ENCODE measurements at regions not wholly inside any gene's neighbourhood (a gene's known extent, or its start where the extent isn't known, plus 50 kb on each side); places are given as distances from the start of the nearest gene placed in this dataset.

GRCh38 chr5:43772764-43773477 lies 169.9 kb downstream of the NNT start:
- Histone ChIP-seq H3K4ac (ENCODE audit: low read depth, low read length) (no peak overlapping the region), H2BK15ac (ENCODE audit: low read depth, low read length) (no peak overlapping the region), H2BK20ac (ENCODE audit: low read depth, low read length, poor library complexity, severe bottlenecking) (no peak overlapping the region), H3K4me2 (ENCODE audit: insufficient read depth, insufficient read length, low read length) (no peak overlapping the region), H3K23ac (ENCODE audit: insufficient read length, low read depth, low read length) (no peak overlapping the region), H4K20me1 (ENCODE audit: control insufficient read depth, insufficient read depth, insufficient read length) (no peaks in the 10 kb centered on the region), H2BK120ac (ENCODE audit: low read depth, low read length, poor library complexity, severe bottlenecking) (no peak overlapping the region), H3K27ac (ENCODE audit: insufficient read length, low read depth, low read length) (peak overlapping the region; percentile 97), H2AK5ac (ENCODE audit: insufficient read length, low read length) (no peak overlapping the region), H3K56ac (ENCODE audit: insufficient read length, low read depth, low read length) (no peak overlapping the region), H2BK12ac (ENCODE audit: insufficient read length, low read depth, low read length) (peak overlapping the region; percentile 83), H3K9ac (ENCODE audit: extremely low read depth, insufficient read length, low read length) (no peak overlapping the region), H4K91ac (ENCODE audit: insufficient read length, low read depth, low read length) (no peak overlapping the region), H3K18ac (ENCODE audit: insufficient read length, low read depth, low read length) (no peak overlapping the region), H3K79me2 (ENCODE audit: insufficient read depth, low read length) (no peaks in the 10 kb centered on the region), H2AFZ (ENCODE audit: low read length) (peak overlapping the region; percentile 1), H3K23me2 (ENCODE audit: insufficient read length, low read depth, low read length, poor library complexity, severe bottlenecking) (no peaks in the 10 kb centered on the region), H3K79me1 (ENCODE audit: insufficient read depth, low read depth, low read length, poor library complexity, severe bottlenecking) (no peaks in the 10 kb centered on the region), H3K27me3 (ENCODE audit: insufficient read depth, low read length) (no peaks in the 10 kb centered on the region), H3T11ph (ENCODE audit: low read length) (no peak overlapping the region), H4K8ac (replicated peaks; ENCODE audit: insufficient read length, low read depth, low read length) (no peak overlapping the region), H2BK5ac (ENCODE audit: insufficient read length, low read length) (no peak overlapping the region), H3K14ac (ENCODE audit: insufficient read depth, low read length) (no peak overlapping the region), H3K9me3 (ENCODE audit: control insufficient read depth, low read depth, low read length) (no peaks in the 10 kb centered on the region), H4K5ac (ENCODE audit: insufficient read length, low read depth, low read length) (no peak overlapping the region), H3K4me1 (ENCODE audit: insufficient read depth, low read length) (peaks cover 3% of the 10 kb centered on the region; the same call in 1 of the 2 replicates)
- Mint-ChIP-seq H3K36me3 (ENCODE audit: insufficient read depth in 1 of 3, low read depth in 3 of 3) (no peaks in the 10 kb centered on the region), H3K9me3 (no peaks in the 10 kb centered on the region), H3K4me3 (no peak overlapping the region), H3K27me3 (ENCODE audit: low read depth) (no peaks in the 10 kb centered on the region), H3K4me1 (peaks cover 9 to 20% of the 10 kb centered on the region in 2 experiments; a peak in 3 of 4 replicates), H3K27ac (peak overlapping the region; percentile 23 to 80 (median 55); a peak in 5 of 7 replicates)
- TF ChIP-seq CTCF (conservative IDR thresholded peaks at IDR 0.05) = no peak
- DNase-seq = no peak
- no CpG with 5 or more reads among the region's 5 CpGs for WGBS (ENCODE audit: extremely low coverage, insufficient read length, low lambda C conversion rate)

Measured in H9 (cell line).